C4-2B (cell line): ENCODE measurements at regions not wholly inside any gene's neighbourhood (a gene's known extent, or its start where the extent isn't known, plus 50 kb on each side); places are given as distances from the start of the nearest gene placed in this dataset.

Experiments
- H3K27ac ChIP-seq: fragments of 450-650 bp; 2 replicates; pipeline ENCODE4 v1.5.1; 2017
- CTCF ChIP-seq: fragments of 450-650 bp; conservative IDR thresholded peaks from 2 replicates; pipeline ENCODE4 v1.5.1; 2017; ENCODE audit warnings: mild to moderate bottlenecking
- ZFX ChIP-seq: fragments of 450-650 bp; IDR thresholded peaks from 2 replicates; pipeline ENCODE4 v1.6.1; 2017

- no peak for TF ChIP-seq CTCF
- no peak for TF ChIP-seq ZFX
- H3K27ac ChIP-seq, result no peak overlapping the region
Observed at GRCh38 chr15:80308002-80308401, 56.0 kb upstream of the CTXND1 start.

- H3K27ac ChIP-seq, result no peak overlapping the region
- TF ChIP-seq CTCF (peak; percentile 85), ZFX (no peak)
Observed at GRCh38 chr15:80309769-80310384, 57.9 kb upstream of the CTXND1 start.

GRCh38 chr15:80310776-80311175 lies 58.8 kb upstream of the CTXND1 start:
- H3K27ac ChIP-seq, result no peak overlapping the region
- no peak for TF ChIP-seq CTCF
- TF ChIP-seq ZFX, result no peak

- no peak for TF ChIP-seq CTCF
- H3K27ac ChIP-seq, result no peak overlapping the region
Observed at GRCh38 chr15:80315289-80315987, 63.4 kb upstream of the CTXND1 start.

GRCh38 chr15:80317389-80318182 lies 65.6 kb upstream of the CTXND1 start:
- H3K27ac ChIP-seq, result no peak overlapping the region
- TF ChIP-seq CTCF (no peak), ZFX (no peak)

GRCh38 chr15:80321853-80322252 lies 69.8 kb upstream of the CTXND1 start:
- TF ChIP-seq ZFX (no peak), CTCF (no peak)
- H3K27ac ChIP-seq, result no peak overlapping the region

GRCh38 chr15:80323285-80323684 lies 71.3 kb upstream of the CTXND1 start:
- TF ChIP-seq ZFX (no peak), CTCF (peak; percentile 45)

More at GRCh38 chr15:80323285-80323684, 71.3 kb upstream of the CTXND1 start:
- H3K27ac ChIP-seq, result no peak overlapping the region
